Astrocyte (in vitro differentiated cells and primary cell): ENCODE measurements at regions not wholly inside any gene's neighbourhood (a gene's known extent, or its start where the extent isn't known, plus 50 kb on each side); places are given as distances from the start of the nearest gene placed in this dataset.

Source experiments
- DNase-seq: peaks from one replicate; pipeline ENCODE4 v3.0.0-alpha.2; 2010; ENCODE audit warnings: low read depth
- FAIRE-seq: peaks from 2 replicates; lab custom pipeline; 2011; peaks lifted over from hg19 to GRCh38; lab: Jason Lieb, UNC
- H2AFZ ChIP-seq: 2 replicates; pipeline ENCODE4 v1.6.0; 2012; ENCODE audit warnings: low read depth, low read length, inconsistent platforms
- H3K27ac ChIP-seq: 2 replicates; pipeline ENCODE4 v1.5.1; 2011; ENCODE audit warnings: low read depth, low read length, inconsistent platforms
- H3K27me3 ChIP-seq: 2 replicates; pipeline ENCODE4 v1.6.0; 2011; ENCODE audit warnings: low read length, inconsistent platforms; ENCODE audit not compliant: insufficient read depth
- H3K36me3 ChIP-seq: 2 replicates; pipeline ENCODE4 v1.5.1; 2011; ENCODE audit warnings: low read length, inconsistent platforms; ENCODE audit not compliant: insufficient read depth
- H3K4me1 ChIP-seq: 2 replicates; pipeline ENCODE4 v1.5.1; 2011; ENCODE audit warnings: low read length, inconsistent platforms; ENCODE audit not compliant: insufficient read depth
- H3K4me2 ChIP-seq: 2 replicates; pipeline ENCODE4 v1.6.0; 2012; ENCODE audit warnings: low read length, inconsistent platforms
- H3K4me3 ChIP-seq: 2 replicates; pipeline ENCODE4 v1.5.1; 2011; ENCODE audit warnings: low read depth, mild to moderate bottlenecking, low read length, inconsistent platforms; ENCODE audit not compliant: insufficient read depth
- H3K79me2 ChIP-seq: 2 replicates; pipeline ENCODE4 v1.6.0; 2012; ENCODE audit warnings: mild to moderate bottlenecking, low read length, inconsistent platforms; ENCODE audit not compliant: insufficient read depth
- H3K9ac ChIP-seq: 2 replicates; pipeline ENCODE4 v1.6.0; 2012; ENCODE audit warnings: mild to moderate bottlenecking, low read length, inconsistent platforms
- H3K9me3 ChIP-seq: 2 replicates; pipeline ENCODE4 v1.5.1; 2012; ENCODE audit warnings: low read depth, mild to moderate bottlenecking, low read length, inconsistent platforms; ENCODE audit not compliant: insufficient read depth
- H4K20me1 ChIP-seq: 2 replicates; pipeline ENCODE4 v1.6.0; 2012; ENCODE audit warnings: low read length, inconsistent platforms; ENCODE audit not compliant: insufficient read depth
- H3K27ac Mint-ChIP-seq: one replicate; pipeline ENCODE4 v1.8.0; 2021; ENCODE audit warnings: mild to moderate bottlenecking, mixed read lengths; ENCODE audit not compliant: unreplicated experiment
- H3K27me3 Mint-ChIP-seq: one replicate; pipeline ENCODE4 v1.8.0; 2021; ENCODE audit warnings: low read depth, mixed read lengths; ENCODE audit not compliant: unreplicated experiment
- H3K36me3 Mint-ChIP-seq: one replicate; pipeline ENCODE4 v1.8.0; 2021; ENCODE audit warnings: low read depth, mixed read lengths; ENCODE audit not compliant: unreplicated experiment
- H3K4me1 Mint-ChIP-seq: one replicate; pipeline ENCODE4 v1.8.0; 2021; ENCODE audit warnings: low read depth, mixed read lengths; ENCODE audit not compliant: unreplicated experiment
- H3K4me3 Mint-ChIP-seq: one replicate; pipeline ENCODE4 v1.8.0; 2021; ENCODE audit warnings: mild to moderate bottlenecking, moderate library complexity, mixed read lengths; ENCODE audit not compliant: unreplicated experiment
- H3K9me3 Mint-ChIP-seq: one replicate; pipeline ENCODE4 v1.8.0; 2021; ENCODE audit warnings: mild to moderate bottlenecking, mixed read lengths; ENCODE audit not compliant: unreplicated experiment
- CTCF ChIP-seq: IDR thresholded peaks from 2 replicates; pipeline ENCODE4 v1.5.1; 2011; ENCODE audit warnings: low read depth, mild to moderate bottlenecking, inconsistent platforms, low read length, moderate library complexity; ENCODE audit not compliant: insufficient read depth
- EZH2 ChIP-seq: IDR thresholded peaks from 2 replicates; pipeline ENCODE4 v1.6.1; 2012; ENCODE audit warnings: mild to moderate bottlenecking, low read length, inconsistent platforms; ENCODE audit not compliant: insufficient read depth

- peaks cover 36% of the 10 kb centered on the region for H3K27me3 Mint-ChIP-seq
- H3K27ac Mint-ChIP-seq: no peak overlapping the region
- no peaks in the 10 kb centered on the region for H4K20me1 ChIP-seq
- H3K4me3 ChIP-seq: no peak overlapping the region
- TF ChIP-seq CTCF (no peak), EZH2 (no peak)
- no peaks in the 10 kb centered on the region for H3K36me3 Mint-ChIP-seq
- H3K4me1 Mint-ChIP-seq: no peaks in the 10 kb centered on the region
- H3K27ac ChIP-seq: no peak overlapping the region
- peaks cover 4% of the 10 kb centered on the region for H3K9me3 Mint-ChIP-seq
- no peaks in the 10 kb centered on the region for H3K36me3 ChIP-seq
- no peaks in the 10 kb centered on the region for H3K9me3 ChIP-seq
- DNase-seq (no peak), FAIRE-seq (no peak)
- H3K4me2 ChIP-seq: no peak overlapping the region
- H3K4me1 ChIP-seq: no peaks in the 10 kb centered on the region
- H2AFZ ChIP-seq: no peak overlapping the region
- no peak overlapping the region for H3K9ac ChIP-seq
- no peak overlapping the region for H3K4me3 Mint-ChIP-seq
- peaks cover 4% of the 10 kb centered on the region for H3K27me3 ChIP-seq
- H3K79me2 ChIP-seq: no peaks in the 10 kb centered on the region
These were observed 166.0 kb downstream of the AHSP start for GRCh38 chr16:31693733-31694132.

DNA sequence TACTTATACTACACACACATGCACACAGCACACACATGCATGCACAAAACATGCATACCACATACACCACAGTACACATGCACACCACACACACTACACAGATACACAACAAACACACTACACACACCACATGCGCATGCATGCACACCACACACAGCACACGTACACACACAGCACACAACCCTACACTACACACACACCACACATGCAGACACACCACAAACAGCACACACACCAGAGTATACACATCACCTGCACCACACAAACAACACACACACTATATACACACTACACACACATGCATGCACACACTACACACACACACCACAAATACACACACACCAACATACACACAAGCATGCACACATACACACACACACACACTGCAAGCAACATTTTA lies 166.8 kb downstream of the AHSP start:
- Mint-ChIP-seq H3K27ac (no peak overlapping the region), H3K4me1 (no peaks in the 10 kb centered on the region)
- no peak overlapping the region for H3K27ac ChIP-seq

More for the DNA sequence above, 166.8 kb downstream of the AHSP start:
- no peak overlapping the region for H3K4me3 Mint-ChIP-seq
- H3K36me3 Mint-ChIP-seq: no peaks in the 10 kb centered on the region
- H3K9me3 Mint-ChIP-seq: peaks cover 4% of the 10 kb centered on the region
- Histone ChIP-seq H3K79me2 (no peaks in the 10 kb centered on the region), H3K4me2 (no peak overlapping the region), H3K4me1 (no peaks in the 10 kb centered on the region), H2AFZ (no peak overlapping the region), H3K36me3 (no peaks in the 10 kb centered on the region), H3K9me3 (no peaks in the 10 kb centered on the region), H3K9ac (no peak overlapping the region), H4K20me1 (no peaks in the 10 kb centered on the region), H3K4me3 (no peak overlapping the region), H3K27me3 (peaks cover 5% of the 10 kb centered on the region)
- DNase-seq (no peak), FAIRE-seq (no peak)
- H3K27me3 Mint-ChIP-seq: peaks cover 30% of the 10 kb centered on the region
- TF ChIP-seq CTCF (no peak), EZH2 (no peak)
